MM.1S (cell line): ENCODE measurements at regions not wholly inside any gene's neighbourhood (a gene's known extent, or its start where the extent isn't known, plus 50 kb on each side); places are given as distances from the start of the nearest gene placed in this dataset.

Experiments used
- EZH2 ChIP-seq: fragments of 300-600 bp; sonication (generic); optimal IDR thresholded peaks from 2 replicates; pipeline ENCODE3; 2017; ENCODE audit warnings: low read depth, mild to moderate bottlenecking, antibody characterized with exemption, low read length, mixed read lengths
- TF ChIP-seq, protein P1 (sequence below): fragments of 300-600 bp; sonication (generic); IDR thresholded peaks from 2 replicates; pipeline ENCODE4 v1.5.1; 2016; ENCODE audit warnings: antibody characterized with exemption, low read length, mixed read lengths

DNA sequence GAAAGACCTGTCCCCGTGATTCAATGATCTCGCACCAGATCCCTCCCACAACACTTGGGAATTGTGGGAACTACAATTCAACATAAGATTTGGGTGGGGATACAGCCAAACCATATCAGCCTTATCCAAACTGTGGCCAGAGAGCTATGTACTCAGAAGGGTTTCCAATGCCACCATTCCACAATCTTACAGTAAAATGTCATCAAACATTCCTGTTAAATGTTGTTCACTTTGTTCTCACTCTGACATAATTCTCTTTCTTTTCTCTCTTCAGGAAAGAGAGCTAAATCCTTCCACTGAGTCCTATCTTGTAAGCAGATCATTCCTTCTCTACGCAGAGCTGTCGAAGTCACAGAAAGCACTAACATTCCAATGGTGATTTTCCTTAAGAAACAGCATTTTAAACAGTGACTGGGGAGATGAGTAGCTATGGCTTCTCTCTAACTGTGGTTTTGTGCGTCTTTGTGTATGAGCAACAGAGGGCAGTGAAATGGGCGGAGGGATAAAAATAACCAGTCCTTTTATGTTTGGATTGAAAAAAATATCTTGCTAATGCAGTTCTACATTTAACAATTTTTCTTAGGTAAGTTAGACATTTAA is 684.7 kb downstream of the EPHA4 start:
- TF ChIP-seq, protein P1, sequence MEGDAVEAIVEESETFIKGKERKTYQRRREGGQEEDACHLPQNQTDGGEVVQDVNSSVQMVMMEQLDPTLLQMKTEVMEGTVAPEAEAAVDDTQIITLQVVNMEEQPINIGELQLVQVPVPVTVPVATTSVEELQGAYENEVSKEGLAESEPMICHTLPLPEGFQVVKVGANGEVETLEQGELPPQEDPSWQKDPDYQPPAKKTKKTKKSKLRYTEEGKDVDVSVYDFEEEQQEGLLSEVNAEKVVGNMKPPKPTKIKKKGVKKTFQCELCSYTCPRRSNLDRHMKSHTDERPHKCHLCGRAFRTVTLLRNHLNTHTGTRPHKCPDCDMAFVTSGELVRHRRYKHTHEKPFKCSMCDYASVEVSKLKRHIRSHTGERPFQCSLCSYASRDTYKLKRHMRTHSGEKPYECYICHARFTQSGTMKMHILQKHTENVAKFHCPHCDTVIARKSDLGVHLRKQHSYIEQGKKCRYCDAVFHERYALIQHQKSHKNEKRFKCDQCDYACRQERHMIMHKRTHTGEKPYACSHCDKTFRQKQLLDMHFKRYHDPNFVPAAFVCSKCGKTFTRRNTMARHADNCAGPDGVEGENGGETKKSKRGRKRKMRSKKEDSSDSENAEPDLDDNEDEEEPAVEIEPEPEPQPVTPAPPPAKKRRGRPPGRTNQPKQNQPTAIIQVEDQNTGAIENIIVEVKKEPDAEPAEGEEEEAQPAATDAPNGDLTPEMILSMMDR = no peak
- no peak for TF ChIP-seq EZH2
